ENCODE measurements at regions not wholly inside any gene's neighbourhood (a gene's known extent, or its start where the extent isn't known, plus 50 kb on each side); places are given as distances from the start of the nearest gene placed in this dataset.

DNA sequence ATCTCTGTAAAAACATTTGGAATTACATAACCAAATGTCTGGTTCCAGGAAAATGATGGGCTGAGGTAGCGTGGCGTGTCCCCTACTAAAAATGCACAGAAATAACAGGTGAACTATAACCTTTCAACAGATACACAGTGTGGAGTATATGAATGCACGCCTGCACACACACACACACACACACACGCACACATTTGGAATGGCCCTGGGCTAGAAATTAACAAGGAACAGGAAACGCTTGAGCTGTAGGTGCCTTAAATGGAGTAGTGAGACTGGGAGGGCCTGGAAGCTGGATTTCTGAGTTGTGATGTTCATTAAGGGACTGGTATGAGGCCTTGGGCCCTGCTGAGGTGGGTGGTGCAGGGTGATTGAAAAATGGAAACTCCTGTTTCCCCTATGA lies 246.5 kb upstream of the C1orf174 start:
- no peak for DNase-seq

DNA sequence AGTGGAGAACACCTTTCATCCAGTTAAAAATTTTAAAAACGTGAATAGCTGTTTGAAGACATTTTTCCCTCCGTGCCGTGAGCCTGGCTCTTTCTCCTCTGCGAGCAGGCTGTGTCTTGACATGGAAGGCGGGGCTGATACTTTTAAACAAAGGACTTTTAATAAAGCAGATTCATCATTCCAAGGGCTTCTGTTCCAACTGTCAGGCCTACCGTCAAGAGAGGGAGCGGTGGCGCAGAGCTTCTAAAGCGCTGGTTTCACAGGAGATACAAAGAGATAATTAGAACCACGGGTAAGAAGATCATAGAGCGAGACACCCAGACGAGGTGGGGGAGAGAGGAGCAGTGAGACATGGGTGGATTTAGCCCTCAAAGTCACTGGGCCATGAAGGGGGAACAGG lies 247.4 kb upstream of the C1orf174 start:
- DNase-seq = no peak

DNA sequence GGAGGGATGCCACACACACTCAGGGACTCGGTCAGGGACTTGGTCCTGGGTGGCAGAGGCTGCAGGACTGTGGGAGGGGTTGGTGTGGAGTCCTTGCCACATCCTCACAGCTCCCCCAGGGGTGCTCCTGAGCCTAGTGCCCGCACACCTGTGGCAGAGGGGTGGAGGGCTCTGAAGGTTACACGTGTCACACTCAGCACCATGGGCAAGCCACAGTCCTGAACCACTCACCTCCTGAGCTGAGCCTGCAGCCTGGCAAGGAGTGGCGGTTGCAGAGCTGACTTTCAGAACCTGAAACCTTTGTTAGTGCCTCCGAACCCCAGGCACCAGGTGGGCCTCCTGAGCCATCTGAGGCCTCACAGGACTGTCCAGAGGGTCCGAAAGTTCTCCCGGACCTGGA lies 249.2 kb upstream of the C1orf174 start:
- DNase-seq = no peak

DNA sequence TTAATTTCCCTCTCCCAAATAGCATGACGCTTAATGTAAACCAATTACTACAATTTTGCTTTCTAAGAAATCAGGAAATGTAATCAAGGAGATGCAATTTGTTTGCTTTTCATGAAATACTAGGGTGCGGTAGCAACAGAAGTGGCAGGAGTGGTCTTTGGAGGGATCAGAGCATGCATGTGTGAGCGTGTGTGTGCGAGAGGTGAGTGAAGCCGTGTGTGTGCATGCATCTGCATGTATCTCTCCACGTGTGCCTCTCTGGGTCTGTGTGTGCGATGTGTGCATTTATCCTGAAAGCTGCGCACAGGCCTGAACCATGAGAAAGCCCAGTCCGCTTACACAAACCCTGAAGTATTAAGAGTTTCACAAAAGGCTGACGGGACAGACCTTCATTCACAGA lies 249.8 kb upstream of the C1orf174 start:
- no peak for DNase-seq

DNA sequence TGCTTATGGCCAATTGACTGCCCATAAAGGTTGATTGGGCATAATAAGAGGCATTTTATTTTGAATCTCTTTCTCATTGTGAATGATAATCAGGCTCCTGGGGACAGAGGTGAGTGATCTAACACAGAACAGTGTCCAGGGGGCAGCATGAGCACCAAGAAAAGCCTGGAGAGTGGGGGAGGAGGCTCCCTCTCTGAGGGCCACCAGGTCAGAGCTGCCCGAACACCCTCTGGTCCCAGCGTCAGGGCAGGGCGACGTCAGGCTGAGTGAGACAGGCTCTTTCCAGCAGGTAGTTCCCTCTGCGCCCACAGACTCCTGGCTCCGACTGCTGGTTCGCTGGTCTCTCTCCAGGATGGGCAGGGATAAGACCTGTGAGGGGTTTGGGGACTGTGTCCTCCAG lies 250.2 kb upstream of the C1orf174 start:
- no peak for DNase-seq

DNA sequence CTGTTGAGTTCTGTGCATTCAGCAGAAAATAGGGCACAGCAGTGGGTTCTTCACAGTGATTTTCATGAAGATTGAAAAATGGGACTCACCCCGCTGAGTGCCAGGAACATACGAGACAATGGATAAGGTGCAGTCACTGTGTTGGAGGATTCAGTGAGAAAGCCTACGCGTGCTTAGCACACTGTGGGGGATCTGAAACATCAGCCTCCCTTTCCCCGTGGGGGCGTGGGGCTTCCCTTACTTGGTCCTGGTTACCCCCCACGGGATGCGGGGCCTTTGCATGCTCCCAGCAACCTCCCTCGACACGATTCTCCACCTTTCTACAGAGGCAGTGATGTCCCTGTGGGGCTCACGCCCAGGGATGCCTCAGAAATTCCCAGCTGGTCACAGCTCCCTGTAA lies 252.2 kb upstream of the C1orf174 start:
- DNase-seq = no peak

DNA sequence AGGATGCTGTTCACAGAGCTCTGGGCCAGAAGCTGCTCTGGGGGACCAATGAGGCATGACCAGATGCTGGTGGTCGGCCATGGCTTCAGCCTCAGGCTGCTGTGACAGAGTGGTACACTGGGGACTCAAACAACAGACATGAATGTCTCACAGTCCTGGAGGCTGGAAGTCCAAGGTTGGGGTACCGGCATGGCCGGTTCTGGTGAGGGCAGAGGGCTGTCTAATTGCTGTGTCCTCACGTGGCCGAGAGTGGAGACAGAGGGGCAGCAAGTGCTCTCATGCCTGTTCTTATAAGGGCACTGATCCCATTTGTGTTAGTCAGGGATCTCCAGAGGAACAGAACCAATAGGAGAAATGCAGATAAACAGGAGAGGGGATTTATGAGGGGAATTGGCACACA lies 253.5 kb upstream of the C1orf174 start:
- DNase-seq = no peak

DNA sequence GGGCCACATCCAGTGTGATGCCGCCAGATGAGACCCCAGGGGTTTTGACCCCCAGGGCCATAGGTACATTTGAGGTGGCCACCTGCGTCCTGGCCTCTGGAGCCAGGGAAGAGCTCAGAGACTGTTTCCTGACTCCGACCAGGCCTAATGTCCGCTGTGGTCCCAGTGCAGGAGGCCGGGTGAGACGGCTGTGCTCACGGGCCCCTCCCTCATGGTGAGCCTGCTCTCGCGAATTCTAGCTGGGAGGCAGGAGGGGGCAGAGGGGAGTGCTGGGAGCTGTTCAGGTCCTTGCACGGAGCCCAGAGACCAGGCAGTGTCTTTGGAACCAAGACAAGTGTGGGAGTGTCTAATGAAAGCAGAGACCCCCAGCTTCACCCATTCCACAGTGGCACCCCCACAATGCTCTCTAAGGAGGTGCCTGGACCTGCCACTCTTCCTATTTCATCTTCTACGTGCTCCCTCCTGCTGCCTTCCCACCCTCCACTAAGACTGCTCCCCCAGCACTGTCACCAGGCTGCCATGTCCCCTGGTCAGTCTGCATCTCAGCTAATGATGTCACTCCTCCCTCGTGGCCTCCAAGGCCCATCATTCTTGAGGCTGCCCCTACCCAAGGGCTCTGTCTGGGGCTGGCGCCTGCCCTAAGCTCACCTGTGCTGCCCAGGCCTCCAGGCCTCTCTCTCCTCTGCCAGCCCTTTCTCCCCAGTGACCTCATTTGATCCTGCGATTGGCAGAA lies 256.3 kb upstream of the C1orf174 start:
- DNase-seq = no peak

DNA sequence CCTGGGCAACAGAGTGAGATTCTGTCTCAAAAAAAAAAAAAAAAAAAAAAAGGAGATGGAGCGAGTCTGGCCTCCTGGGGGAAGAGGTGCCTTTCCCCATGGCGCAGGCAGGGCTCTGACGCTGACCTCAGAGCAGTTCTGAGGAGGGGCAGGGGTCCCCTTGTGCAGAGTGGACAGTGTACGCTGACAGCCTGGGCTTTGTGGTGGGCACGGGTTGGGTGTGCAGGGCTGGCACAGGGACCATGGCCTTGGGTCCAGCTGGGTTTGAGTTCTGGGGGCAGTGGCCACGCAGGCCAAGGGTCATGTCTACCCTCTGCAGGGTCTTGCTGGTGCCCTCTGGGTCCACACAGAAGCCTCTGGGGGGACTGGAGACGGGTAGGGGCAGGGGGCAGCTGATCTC lies 260.1 kb upstream of the C1orf174 start:
- no peak for DNase-seq

DNA sequence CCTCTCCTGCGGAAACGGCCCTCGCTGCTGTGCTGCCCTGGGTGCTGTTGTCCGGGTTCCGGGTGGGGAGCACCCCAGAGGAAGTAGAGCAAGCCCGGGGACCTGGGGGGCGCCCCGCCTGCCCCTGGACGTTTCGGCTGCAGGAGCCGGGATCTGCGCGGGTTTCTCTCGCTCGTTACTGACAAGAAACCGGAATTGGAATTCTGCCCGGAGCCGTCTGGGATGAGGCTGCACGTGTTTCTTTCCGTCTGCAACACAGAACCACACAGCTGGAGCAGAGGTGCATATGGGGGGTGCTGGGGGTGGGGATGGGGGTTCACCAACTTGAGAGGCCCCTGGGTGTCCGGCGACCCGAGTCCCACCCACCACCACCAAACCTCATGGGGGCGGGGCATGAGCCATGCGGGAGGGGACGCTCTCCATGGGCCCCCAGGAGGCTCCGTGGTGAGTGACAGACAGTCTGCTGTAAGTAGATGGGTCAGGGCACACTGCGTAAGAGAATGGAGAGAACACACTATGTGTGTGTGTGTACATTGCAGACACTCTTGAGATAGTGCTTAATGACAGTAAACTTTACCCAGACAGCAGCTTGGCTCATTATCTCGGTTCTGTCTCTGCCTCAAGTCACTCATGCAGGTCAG lies 261.4 kb upstream of the C1orf174 start:
- no peak for DNase-seq

DNA sequence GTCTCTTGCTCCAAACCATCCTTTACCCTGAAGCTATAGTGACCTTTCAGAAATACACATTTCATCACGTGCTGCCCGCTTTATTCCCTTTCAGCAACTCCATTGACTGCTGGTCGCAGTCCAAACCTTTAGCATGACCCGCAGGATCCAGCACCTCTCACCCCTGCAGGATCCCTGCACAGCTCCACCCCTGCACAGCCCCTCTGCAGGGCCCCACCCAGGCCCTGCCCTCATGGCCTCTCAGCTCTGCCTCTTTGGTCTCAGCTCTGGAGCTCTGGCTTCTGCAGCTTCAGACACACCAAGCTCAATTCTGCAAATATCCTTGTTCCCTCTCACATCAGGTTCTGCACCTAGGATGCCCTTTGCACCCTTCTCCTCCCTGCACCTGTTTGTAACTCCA lies 264.9 kb upstream of the C1orf174 start:
- DNase-seq = no peak

DNA sequence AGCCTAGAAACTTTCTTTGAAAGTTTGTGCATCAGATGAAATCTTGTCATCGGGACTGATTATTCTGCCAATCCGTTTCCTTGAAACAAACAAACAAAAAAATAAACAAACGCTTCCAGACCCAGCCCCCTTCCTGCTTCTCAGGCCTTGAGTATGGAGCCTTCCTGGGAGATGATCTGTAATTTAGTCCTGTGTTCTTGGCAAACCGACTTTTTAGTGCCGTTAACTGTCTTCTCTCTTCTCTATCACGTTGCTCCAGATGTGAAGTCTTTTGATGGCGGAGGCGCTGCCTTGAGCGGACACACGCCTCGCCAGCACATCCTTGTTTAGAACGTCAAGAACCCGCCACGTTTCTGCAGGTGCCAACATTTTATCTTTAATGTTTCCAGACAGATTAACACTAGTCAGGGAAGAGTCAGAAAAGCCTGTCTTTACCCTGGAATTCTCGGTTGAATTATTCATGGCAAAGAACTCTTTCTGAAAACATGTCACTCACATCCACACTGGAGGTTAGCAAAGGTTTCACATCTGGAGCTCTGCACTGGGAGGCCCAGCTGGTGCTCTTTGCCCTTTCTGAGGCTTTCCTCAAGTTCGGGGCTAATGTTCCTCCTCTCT lies 265.7 kb upstream of the C1orf174 start:
- no peak for DNase-seq

DNA sequence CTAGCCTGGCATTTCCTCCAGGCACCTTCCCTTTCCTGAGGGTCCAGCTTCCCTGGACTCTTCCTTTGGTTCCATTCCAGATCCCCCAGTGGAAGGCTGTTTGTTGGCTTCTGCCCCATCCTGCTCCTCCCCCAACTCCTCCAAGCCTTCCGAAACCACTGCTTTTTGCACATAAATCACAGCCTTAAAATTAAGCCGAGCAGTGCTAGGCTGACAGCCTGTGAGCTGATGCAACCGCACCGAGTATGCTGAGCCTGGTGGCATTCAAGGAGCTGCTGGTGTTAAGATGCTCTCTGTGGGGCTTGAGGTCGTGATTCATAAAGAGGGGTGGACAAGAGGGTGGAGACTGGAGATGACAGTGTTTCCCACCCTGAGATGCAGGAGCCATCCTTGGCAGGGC lies 266.6 kb upstream of the C1orf174 start:
- no peak for DNase-seq

DNA sequence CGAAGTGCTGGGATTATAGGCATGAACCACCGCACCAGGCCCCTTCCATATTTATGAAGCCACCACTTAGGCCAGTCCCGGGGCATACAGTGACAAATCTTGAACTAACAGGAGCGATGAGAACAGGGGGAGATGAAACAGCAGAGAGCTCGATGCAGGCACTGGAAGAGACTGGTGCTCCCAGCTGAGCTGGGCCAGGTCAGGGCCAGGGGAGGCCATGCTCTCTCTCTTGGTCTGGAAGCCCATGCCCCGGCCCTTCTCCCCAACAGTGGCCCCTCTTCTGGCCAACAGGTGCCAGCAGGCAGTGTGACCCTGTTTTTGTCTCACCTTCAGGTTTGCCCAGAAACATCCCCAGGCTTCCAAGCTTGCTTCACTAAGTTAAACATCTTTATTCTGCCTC lies 269.9 kb upstream of the C1orf174 start:
- DNase-seq = no peak

DNA sequence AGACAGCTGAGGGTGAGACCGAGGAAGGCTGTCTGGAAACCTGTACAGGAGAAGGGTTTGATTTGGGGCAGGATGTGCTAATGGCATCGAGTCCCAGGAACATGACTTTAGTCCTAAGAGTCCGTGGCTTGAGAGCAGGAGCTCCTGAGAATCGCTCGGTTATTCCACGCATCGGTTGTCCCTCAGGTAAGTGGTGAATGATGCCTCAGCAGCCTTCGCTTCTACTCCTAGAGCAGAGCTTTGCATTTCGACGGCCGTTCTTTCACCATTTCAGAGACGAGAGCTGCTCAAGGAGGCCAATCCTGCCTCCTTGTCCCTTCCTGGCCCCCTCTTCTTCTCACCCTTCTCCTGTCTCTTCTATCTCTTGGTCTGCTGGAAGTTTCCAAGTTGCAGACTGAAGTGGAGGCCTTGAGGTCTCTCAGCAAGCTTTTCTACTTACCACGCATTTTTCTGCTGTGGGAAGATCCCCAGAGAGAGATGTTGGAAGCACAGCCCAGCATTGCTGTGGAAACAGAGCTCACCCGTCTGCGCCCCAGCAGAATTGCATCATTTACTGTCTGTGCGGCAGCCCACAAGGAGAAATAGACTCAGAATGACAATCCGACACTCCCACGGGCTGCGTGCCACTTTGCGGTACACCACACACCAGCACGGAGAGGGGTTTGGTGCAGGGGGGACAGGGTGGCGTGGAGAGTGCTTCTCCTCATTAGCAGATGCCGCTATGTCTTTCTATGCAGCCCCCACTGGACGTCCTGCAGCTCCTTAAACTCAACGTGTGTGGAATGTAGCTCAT lies 270.7 kb upstream of the C1orf174 start:
- DNase-seq = no peak

DNA sequence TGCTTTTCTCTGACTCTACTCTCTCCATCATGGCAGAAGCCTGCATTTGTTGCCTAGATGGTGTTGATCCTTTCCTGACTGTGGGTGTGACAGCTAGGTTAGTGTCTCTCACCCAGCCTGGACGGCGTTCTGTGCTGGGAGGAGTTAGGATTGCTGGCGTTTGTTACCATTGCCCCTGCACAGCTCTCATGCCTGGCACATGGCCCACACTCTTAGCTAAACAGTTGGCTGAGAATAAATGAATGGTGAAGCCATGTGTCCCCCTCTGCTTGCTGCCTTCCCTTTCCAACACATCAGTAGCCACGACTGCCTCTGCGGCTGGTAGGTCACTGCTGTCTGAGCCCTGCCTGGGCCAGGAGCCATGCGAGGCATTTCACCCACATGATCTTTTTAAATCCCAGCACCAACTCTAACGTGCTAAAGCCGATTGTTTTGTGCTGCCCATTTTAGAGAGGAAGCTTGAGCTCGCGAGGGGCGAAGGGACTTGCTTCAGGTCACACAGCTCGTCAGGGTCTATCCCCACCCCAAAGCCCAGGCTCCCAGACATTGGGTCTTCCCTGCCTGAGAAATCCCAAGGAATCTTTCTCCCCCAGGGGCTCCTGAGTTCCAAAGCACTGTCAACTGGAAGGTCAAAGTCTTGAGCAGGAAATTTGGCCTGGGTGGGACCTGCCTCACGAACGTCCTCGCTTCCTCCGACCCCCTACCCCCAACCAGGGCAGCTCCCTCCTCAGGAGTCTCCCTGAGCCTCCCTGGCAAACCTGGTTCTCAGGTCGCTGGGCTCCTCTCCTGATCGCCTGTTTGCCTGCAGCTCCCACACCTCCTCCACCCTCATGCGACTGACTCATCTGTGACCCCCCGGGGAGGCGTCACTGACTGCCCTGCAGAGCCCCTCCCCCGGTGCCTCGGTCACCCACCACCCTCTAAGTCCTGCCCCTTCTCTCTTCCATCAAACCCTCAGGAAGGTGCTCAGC lies 271.7 kb upstream of the C1orf174 start:
- DNase-seq = peak; percentile 64

DNA sequence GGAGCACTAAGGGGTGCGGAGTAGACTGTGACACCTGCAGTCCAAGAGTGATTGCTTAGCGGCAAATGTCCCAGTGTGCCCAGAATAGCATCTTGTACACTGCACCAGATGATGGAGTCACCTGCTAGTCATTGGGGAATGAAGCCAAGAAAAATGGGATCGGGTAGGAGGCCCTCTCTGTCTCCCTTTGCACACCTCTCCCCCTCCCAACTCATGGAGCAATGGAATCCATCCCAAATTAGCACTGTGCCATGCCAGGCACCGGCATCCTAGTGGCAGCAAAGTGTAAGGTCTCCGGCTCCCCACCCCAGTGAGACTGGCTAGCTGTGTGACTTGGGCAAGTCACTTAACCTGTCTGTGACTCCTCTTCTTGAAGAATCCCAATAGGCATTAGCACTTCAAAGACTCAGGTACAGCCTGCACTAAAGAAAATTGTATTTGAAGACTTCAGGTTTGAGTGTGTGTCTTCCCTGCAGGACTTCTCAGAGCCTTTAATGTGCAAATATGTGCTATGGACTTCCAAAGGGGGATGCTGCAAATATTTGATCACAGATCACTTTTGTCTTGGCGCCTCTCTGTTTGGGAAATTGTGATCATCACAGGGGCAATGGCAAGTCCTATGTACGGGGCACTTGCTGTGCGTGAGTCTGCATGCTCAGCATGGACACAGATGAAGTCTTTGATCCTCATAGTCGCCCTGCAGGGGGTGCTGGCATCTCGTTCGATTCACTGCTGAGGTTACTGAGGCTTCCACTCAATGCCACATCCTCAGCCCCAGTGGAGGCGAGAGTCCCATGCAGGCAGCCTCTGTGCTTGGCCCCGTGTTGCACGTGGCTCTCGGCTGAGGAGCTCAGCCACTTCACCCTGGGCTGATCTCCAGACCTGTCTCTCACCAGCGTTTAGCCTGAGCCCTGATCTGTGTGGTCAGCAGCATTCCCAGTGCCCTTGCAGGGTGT lies 272.9 kb upstream of the C1orf174 start:
- peak; percentile 87 for DNase-seq

DNA sequence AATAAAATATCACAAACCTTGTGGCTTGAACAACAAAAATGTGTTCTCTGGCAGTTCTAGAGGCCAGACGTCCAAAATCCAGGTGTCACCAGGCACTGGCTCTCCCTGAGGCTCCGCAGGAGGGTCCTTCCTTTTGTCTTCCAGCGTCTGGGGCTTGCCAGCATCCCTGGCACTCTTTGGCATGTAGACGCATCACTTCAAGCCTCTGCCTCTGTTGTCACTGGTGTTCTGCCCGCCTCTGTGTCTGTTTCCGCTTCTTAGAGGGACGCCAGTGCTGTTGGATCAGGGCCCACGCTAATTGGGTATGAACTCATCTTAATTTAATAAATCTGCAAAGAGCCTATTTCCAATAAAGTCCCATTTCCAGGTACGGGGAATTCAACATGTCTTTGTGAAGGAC lies 273.7 kb upstream of the C1orf174 start:
- no peak for DNase-seq

DNA sequence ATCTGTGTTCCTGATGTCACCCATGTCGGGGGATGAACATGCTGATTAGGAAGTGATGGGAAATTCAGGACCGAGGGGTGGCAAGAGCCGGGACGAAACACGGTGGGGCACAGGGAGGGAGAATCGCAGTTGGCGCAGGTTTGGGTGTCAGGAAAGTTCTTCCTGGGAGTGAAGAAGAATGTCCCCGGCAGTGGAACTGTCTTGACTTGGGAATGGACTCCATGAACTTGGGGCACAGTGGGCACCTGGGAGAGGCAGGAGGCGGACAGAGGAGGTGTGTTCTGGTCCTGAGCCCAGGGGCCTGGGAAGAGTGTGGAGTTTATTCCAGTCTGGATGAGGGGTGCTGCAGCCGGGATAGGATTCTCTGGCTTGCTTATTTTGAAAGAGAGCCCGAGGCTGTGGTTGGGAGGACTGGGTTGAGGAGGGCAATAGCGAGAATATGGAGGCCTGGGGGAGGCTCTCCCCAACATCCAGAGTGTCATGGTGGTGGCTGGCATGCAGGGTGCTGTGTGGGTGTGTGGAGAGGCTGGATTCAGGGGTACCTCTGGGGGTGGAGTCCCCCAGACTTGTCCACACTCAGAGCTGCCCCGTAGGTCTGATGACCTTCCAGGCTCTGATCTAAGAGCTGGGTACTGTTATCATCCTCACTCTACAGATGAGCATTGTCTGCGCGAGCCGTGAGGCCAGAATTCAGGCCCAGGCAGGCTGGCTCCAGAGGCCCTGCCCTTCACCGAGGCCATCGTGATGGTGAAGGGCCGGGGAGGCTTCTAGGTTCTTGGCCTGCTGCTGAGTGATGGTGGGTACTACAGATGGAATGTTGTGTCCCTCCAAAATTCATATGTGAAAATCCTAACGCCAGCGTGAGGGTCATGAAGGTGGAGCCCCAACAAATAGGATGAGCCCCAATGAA lies 274.5 kb upstream of the C1orf174 start:
- DNase-seq = no peak
